GM18526 (cell line): ENCODE measurements at regions not wholly inside any gene's neighbourhood (a gene's known extent, or its start where the extent isn't known, plus 50 kb on each side); places are given as distances from the start of the nearest gene placed in this dataset.

Experiments used
- POLR2A ChIP-seq: IDR thresholded peaks from 3 replicates; pipeline ENCODE4 v1.6.1; 2011; ENCODE audit not compliant: insufficient read length; ENCODE audit errors: extremely low read depth

DNA sequence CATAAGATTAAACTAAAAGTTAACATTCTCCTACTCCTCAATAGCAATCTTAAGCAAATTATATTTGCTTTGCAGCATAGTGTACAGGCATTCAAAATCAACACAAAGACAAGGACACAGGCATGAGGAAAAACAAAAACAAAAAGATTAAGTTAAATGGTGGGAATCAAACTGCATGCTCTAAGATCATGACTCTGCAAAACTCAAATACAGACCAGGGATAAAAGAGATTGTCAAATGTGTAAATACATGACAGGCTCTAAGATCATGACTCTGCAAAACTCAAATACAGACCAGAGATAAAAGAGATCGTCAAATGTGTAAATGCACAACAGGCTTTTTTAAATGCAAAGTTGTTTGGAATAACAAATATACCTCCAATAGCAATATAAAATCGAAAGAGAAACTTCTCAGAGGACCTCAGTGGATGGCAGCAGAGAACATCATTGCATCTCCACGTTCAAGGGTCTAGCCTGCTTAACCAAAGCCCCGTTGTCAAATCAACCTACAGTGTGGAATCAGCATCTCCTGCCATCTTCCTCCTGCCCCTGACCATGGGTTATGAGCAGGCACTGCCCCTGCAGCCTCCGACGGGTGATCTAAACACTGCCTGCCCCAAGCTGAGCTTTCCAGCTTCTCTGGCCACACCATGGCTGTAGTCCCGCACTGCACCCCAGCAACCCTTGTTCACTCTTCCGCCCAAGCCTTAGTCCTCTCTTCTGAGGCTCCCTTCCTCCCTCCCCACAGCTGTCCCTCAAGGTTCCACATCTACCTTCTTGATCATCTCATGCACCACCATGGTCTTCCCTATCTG, 446.1 kb downstream of the SOX9 start:
- no peak for TF ChIP-seq POLR2A

DNA sequence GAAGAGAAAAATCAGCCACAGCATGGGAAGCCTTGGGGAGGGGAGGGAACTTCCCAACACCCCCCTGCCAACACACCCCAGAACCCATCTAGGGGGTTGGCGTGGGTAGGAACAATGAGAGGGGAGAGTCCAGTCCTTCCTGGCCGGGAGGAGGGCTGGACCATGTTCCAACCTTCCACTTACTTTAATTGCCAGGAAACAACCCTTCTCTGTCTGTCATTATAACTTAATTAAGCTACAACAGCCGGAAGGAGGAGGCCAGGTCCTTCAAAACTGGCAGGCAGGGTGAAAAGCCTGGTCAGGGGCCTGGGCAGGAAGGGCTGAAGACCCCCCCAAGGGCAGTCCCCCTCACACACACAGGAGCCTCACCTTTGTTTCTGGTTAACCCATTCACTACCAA, 447.0 kb downstream of the SOX9 start:
- TF ChIP-seq POLR2A: no peak

DNA sequence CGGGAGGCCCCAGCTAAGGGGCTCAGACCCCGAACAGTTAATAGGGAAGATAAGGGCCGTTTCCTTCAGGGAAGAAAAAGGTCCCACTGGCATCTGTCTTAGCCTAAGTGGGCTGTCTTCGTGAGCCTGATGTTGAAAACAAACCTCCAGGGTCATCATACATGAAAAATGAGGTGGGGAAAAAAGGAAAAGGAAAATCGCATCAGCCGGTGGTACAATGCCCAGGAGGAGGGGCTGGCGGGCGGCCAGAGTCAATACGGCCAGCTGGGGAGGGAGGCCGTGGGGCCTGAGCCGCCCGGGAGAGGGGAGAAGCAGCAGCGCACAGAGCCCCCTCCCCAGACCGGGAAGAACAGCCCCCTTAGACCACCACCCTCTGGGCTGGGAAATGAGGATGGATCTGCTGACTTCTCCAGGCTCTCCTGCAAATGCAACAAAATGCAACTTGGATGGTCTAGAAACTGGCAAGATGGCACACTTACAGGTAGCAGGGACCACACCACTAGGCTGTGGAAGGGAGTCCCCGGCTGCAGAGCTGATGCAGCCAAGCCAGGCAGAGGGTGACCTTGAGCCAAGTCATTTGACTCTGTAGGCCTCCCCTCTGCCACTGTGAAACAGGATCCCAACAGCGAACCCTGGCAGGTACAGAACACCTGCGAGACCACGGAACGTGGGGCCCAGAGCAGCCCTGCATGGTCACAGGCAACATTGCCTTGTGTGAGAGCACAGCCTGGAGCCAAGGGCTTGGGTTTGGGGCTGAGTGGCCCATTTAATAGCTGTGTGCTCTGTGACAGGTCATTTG, 448.5 kb downstream of the SOX9 start:
- no peak for TF ChIP-seq POLR2A

DNA sequence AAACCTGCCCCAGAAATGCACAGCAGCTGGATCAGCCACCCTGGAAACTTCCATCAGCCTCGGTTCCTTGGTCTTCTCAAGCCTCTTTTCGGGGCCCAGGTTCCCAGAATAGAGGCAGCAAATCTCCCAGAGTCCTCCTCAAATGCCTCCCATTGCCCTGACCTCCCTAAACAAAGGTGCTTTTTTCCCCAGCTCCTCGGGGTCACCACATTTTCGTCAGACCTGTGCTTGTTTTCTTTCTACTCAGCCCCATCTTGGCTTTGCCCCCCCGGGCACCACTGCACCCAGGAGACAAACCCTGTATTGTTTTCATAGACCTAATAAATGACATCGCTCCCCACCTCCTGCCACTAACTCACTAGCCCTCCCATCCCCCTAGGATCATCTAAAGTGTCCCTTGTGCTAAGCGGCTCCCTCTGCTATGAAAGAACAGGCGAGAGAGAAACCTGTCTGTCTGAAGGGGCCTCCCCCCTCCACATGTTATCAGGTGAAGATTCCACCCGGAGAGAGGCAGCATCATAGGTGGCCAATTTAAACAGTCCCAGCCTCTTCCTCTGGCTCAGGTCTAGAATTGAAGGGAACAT, 451.1 kb downstream of the SOX9 start:
- no peak for TF ChIP-seq POLR2A

DNA sequence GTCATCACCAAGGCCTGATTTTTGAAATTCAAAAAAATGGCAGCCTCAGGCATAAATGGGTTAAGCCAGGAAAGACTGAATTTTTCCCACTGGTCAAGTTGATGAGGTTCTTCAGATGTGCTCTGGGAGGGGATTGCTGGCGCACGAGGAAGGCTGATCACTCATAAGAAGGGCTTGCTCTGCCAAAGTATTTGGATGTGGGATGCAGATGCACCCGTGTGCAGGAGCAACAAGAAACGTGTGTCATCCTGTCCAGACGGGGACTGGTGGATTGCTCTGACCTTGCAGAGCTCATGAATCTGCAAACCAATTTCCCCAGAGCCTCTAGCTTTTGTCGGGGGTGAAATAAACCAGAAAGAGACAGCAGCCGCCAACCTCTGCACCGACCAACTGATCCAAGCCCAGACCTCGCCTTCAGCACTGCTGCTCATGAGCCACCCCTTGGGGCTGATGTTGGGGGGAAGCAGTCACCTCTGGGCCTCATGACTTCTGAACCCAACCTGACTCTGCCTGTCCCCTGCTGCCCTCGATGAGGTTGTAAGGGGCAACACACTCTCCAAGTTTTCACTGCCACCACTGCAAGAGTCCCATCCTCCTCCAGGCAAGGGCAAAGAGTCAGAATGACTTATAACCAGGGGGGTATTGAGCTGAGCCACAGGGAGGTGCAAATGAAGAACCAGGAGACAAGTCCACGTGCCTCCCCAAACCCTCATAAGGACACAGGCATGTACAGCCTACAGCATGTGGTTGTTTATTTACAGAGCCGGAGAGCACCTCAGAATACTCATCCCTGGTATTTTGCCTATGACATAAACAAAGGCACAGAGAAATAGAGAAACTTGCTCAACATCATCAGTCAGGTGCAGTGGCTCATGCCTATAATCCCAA, 452.0 kb downstream of the SOX9 start:
- no peak for TF ChIP-seq POLR2A

DNA sequence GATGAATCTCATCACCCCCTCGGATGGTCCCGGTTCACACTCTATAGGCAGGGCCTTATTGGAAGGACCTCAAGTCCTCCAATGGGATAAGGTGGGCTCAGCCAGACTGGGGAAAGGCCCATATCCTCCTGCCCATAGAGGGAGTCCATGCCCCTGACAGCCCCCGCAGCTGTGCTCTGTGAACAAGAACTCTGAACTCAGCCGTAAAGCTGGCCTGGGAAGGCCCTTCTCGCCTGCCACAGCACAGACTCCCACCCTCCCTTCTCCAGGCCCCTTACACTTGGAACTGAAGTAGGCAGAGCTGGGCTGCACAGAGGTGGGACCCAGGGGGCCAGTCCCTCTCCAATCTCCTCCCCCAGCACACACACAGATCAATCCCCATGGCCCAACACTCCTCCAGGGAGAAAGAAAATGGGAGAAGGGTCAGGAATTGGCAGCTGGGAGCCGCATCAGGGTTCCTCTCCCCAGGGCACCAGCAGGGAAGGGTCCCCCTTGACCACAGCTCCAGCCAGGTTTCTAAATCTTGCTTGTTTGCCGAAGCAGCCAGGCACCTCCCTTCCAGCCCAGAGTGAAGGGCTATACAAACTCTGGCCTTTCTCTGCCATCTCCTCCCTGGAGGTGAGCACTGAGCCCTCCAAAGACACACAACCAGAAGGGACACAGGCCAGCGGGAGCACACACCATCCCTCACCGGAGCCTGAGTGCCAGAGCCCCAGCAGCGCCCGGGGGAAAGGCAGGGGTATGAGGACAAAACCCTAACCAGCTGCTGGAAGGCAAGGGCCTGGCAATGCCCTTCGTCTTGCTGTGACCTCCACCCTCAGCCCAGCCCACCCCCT, 454.1 kb downstream of the SOX9 start:
- TF ChIP-seq POLR2A: no peak

DNA sequence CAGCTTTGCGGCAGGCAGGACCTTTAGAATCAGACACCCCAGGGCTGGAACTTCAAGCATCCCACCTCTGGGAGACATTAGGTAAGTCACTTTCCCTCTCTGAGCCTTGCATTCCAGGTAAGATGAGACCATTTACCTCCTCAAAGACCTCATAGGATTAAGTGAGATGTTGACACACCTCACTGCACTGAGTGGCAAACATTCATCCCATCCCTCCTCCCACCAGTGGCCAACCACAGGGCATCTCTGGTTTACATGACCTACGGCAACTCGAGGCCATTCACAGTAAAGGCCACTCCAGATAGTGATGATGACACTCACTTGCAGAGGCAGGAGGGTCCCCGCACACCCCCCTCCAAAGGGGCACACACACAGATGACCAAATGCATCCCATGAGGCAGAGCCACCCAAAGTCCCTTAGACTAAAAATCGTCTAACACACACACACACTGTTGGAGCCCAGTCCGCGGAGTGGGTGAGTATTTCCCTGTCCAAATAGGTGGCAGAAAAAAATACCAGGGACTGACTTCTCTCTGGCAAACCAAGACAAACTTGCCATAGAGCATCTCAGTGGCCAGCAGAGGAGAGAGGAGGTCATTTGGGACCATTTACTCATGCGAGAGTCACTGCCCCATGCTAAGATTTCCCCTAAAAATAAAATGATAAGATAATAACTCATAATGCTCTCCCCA, 454.9 kb downstream of the SOX9 start:
- no peak for TF ChIP-seq POLR2A

DNA sequence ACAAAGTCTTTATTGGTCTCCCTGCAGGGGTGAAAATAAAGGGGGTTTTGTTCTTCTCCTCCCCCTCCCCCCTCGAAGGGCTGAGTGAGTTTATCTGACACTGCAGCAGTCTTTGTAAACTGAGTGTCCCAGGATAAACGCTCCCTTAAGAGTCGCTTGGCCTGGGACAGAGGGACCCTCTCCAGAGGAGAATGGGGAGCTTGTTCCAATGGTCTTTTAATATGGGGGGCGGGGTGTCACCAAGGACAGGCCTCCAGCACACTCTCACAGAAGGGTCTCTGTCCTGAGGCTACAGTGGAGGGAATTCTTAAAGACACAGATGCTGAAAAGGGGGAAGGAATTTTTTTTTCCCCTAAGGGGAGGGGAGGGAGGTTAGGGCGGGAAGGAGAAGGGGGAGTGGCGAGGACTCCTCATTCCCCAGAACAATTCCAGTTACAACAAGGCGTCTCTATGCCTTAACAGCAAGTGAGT, 455.5 kb downstream of the SOX9 start:
- no peak for TF ChIP-seq POLR2A

DNA sequence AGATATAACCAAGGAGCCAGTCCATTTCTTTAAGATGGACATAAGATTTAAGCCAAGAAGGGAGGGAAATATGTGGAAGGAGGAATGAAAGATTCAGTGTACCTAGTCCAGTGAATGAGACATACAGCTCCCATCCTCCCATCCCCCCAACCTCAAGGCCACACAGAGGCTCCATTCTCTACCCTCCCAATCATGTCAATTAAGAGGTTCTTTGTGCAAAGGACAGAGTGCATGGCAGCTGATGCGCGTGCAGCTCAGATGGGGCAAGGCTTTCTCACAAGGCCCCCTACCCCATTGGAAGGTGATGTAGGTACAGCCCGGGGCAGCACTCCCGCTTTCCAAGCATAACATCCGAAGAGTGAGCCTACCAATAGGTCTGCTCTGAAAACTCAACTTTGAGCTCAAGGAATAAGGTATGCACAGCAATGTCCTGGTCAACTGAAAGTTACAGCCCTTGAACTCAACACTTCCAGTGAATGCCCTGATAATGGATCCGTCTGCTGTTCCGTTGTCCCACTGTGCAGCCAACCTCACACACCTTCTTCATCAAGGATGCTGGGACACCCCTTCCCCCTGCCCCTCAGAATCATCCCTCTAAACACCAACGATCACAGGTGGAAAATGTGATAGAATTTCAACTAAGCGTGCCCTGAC, 458.1 kb downstream of the SOX9 start:
- TF ChIP-seq POLR2A: no peak

DNA sequence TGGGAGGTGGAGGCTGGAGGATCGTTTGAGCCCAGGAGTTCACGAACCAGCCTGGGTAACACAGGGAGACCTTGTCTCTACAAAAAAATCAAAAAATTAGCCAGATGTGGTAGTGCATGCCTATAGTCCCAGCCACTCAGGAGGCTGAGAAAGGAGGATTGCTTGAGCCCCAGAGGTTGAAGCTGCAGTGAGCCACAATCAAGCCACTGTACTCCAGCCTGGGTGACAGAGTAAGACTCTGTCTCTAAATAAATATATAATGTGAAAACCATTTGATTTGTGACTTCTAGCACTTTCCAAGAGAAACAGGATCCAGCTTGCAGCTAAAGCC, 459.1 kb downstream of the SOX9 start:
- TF ChIP-seq POLR2A: no peak

DNA sequence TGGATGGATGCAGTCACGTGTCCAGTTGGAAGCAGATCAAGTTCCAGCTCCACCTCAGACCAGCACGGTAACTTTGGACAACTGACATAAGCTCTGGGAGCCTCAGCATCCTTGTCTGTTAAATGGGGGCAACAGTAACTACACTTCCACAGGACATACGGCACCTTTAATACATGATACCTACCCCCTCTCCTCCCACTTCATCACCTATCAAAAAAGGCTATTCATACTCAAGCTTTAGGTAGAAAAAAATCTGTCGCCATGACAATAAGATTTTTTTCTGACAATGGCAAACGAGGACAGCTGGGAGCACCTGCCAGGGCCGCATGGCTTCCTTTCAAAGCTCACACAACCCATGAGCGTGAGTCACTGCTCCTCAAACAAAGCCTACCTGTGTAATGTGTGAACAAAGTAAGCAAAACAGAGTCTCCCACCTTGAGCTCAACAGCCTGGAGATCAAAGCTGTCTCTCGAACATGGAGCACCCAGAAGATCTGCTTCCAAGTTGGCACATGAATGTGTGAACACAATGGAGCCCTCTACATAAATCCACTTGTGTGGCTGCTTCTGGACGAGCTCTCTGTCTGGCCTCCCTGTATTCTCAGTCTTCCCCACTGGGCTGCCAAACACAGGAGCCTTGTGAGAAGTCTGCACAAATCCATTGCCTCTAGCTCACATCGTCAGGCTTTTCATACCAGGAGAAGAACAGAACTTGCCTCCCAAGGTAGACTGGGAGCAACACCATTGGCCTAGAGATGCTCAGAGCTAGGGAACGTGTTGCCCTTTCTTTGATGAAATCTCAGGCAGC, 459.7 kb downstream of the SOX9 start:
- no peak for TF ChIP-seq POLR2A

DNA sequence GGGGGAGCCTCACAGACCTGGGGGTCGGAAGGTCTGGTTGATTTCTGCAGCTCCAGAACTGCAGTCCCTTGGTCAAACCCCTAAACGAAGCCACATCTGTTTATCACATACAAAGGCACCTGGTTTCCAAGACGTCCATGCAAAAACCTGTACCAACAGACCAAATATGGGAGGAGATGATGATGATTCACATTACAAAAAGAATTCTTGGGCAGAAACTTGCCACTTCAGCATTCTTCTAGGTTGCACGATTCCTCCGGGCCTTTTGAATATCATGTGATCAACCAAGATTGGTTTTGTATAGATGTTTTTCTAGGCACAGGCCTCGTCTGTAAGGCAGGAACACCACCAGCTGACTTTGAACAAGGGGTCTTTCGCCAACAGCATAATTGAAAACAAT, 466.3 kb downstream of the SOX9 start:
- no peak for TF ChIP-seq POLR2A
